HG03354 (cell line): ENCODE measurements at regions not wholly inside any gene's neighbourhood (a gene's known extent, or its start where the extent isn't known, plus 50 kb on each side); places are given as distances from the start of the nearest gene placed in this dataset.

ENCODE experiments used
- ATAC-seq: cut with Tn5 transposase; IDR thresholded peaks from one replicate; pipeline ENCODE4 v1.9.1; 2021; ENCODE audit warnings: mild to moderate bottlenecking; ENCODE audit not compliant: unreplicated experiment, poor library complexity, severe bottlenecking

DNA sequence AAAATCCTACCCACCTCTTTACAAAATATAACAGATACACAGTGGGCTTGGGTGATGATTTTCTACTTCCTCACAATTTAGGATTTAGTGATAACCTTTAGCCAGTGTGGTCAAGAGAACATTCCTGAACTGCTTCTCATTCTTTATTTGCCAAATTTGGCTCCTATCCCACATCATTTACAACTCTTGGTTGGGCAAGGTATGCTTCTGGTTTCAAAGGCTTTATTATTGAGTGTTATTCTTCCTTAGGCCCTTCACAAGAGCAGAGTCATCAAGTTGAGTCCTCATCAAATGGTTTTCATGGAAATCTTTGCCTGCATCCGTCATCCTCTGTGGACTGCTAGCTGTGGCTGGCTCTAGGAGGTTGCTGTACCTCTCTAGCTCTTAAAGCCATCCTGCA is 472.0 kb upstream of the ETAA1 start:
- ATAC-seq: no peak

DNA sequence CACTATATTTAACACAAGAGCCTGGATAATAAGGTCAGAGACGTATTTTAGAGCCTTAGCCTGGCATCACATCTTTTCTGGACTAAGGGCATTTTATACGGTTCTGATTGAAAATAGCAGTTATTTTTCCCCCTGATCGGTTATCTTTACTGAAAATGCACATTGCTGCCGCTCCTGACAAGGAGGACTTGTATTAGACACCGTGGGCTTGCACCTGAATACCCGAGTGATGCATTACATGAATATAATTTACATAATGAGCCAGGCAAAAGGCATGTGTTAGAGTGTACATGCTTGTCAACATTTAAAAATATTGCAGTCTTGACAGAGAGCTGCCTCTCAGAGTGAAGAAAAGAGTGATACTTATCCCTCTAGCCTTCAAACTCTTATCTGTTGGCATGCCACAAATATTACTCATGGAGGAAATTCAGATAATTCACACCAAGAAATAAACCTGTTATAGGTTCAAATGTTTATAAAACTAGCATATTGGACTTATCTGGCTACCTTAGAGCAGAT is 470.5 kb upstream of the ETAA1 start:
- no peak for ATAC-seq

DNA sequence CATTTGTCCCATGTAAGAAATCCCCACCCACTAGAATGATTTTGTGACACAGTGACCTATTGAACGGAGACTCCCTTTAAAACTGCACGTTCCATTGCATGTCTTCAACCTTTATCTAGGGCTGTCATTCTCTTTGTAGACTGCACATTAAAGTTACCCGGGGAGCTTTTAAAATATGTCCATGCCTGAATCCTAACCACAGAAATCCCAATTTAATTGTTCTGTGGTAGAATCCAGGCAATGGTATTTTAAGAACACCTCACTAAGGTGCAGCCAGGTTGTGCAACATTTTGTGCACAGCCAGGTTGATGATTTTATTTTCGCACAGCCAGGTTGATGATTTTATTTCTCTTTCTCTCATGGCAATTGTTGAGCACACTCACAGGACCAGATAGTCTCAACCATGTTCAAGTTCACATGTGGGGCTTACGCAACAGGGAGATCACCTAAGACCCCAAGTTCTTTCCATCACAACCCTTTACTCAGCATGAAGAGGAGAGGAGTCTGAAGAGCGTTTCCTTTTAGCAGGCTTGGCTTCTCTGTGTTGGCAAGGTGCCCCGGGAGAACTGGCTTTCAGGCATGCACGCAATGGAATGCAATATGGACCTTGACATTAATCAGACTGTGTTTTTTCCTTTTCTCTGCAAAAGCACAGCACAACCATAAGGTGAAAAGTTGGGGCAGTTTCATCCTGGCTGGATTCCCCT is 467.3 kb upstream of the ETAA1 start:
- no peak for ATAC-seq

DNA sequence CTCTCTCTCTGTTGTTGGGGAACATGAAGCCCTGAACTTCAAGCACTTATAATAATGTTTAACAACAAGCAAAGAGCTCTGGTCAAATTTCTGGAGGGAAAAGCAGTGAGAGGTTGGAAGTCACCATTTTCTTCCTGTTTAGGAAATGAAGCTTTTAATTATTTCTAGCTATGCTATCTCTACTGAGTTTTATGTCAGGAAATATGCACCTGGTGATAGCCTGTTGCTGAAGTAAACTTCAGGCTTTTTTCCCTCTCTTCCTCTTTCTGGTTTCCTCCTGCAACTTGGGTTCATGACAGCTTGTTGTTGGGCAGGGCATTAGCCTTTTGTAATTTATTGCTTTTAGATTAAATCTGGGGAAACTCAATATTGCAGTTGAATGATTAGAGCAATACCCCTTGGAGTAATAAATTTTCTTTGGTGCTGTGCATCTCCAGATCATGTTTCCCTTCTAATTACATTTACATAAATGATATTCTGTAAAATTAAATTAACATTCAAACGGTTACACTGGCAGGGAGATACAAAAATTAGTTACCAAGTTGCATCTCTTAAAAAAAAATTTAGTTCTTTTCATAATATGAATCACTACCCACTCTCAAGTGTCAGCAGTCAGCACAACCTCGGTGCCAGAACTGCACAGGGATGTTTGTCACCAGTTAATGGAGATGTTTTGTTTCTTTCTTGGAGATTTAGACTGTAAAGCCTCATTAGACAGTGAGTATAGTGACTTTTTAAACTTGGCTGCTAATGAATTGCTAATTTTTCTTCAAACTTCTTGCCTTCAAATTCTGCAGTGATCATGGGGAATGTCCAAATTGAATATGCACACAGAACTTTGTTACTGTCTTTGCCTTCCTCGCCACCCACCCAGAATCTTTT is 466.6 kb upstream of the ETAA1 start:
- ATAC-seq: no peak

DNA sequence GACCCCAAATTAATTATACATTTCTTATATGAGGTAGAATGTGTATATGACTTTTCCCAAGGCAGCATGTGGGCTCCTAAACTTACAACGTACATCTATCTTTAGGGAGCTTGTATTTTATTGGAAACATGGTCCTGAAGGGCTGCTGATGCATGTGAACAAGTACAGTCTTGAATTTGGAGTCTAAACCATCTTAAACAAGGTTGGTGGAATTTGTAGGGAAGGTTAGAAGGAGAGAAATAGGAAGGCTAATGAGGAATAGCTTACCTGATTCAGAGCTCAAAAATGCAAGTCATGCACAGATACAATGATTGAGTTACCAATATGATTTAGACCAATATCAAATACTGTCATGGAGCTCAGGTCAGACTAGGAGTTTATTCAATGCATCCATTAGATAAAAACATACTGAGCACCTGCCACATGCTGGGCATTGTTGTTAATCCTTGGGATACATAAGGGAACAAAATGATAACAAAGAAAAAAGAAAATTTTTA is 458.6 kb upstream of the ETAA1 start:
- no peak for ATAC-seq

DNA sequence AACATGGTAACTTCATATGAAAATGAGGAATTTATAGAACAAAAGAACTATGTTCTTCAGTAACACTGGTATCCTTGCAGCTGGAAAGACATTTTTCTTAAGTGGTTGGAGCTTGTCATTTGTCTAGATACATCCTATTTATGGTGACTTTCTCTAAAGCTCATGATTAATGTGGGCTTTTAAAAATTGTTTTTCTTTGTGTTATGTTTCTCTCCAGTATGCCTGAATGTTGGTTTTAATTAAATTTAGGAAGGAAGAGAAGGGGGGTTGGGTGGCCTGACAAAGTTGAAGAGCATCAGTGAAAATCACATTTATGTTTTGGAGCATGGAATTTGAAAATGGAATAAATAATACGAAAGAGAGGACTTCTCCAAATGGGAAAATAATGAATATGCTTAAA is 457.1 kb upstream of the ETAA1 start:
- ATAC-seq: no peak

DNA sequence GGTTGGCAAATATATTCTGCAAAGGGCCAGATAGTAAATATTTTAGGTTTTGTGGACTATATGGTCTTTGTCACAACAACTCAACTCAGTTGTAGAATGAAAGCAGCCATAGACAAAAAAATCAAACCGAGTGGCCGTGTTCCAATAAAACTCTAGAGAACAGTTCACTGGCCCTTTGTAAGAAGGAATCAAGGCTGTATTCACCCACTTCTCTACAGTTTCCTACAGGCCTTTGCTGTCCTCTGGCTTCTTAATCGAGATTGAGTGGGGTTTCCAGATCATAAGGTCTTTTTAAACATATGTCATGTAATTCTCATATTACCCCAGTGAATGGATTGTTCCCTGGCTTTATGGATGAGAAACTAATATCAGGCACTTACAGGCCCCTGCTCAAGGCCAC is 448.9 kb upstream of the ETAA1 start:
- no peak for ATAC-seq

DNA sequence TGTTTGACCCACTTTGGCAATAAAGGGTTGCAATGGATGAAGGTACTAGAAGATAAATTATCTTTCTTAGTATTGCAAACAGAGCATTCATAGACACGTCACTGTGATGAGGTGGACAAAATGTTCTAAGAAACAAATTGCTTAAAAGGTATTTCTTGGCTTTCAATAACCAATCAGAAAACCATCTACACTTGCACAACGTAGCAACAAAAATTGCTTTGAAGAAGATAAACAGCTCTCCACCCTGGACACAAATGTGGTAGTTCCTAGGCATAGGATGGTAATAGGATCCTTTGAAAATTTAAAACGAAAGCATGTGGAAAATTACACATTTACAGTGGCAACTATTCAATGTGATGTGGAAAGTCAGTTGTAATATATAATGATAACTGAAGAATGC is 439.9 kb upstream of the ETAA1 start:
- no peak for ATAC-seq

DNA sequence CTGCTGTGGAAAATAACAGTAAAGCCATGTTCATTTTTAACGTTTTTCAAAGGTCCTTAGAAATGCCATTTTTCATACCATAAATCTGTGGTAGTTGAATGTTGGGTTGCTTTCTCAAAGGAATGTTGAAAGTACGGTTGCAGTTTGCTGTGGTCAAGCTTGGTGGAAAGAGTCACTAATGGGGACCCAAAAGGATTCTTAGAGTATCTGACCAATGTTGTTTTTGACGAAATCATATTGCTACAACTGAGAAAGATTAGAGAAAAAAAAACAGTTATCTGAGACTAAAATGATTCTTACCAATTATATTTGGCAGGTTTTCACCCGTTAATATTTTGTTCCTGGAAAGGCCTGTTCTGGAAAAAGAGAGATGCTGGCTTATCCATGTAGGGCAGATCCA is 439.5 kb upstream of the ETAA1 start:
- ATAC-seq: no peak

DNA sequence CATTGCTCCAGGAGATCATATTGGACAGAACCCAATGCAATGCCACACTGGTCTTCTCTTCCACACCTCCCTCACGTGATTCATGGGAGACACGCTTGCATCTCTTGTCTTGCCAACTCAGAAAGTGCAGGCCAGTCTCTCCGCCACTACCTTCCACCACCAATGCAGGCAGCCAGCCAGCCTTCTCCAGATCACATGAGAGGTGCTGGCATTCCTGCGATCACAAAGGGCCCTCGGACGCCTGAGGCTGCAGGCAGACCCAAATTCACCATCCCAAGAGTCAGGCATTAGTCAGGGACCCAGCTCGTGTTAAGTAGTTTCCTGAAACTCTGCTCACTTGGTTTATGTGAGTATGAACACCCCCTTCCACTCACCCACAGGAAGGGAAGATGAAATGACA is 437.0 kb upstream of the ETAA1 start:
- no peak for ATAC-seq

DNA sequence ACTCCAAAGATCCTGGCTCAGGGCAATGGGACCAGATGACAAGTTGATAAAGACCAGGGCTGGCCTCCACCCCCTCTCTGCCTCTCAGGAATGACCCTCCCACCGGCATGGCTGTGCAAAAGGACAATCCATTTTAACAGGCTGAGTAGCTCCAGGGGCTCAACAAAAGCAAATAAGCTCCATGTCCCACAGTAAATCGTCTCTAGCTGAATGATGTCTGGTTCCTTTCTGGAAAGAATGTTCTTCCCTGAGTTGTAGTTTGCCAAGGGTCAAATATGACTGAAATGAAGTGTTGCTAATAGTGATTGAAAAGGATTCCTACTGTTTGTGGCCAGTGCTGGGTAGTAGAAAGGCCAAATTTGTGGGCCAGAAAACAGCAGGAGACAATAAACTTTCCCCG is 434.4 kb upstream of the ETAA1 start:
- no peak for ATAC-seq

DNA sequence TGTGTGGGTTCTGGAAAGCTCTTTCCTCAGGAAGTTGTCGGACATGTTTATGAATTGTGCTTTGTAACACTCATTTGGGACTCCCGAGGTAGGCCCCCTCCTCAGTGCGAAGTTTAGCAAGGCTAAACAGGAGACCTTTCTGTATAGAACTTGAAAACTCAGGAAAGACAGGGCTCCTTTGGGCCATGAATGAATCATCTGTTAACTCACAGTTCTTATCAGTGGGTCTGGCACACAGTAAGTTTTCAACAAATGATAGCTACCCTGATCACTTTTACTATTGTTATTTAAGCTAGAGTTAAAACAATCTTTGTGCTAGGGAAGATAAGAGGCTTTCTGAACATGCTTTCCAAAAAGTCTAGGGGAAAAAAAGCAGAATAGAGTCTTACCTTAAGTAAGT is 430.5 kb upstream of the ETAA1 start:
- no peak for ATAC-seq

DNA sequence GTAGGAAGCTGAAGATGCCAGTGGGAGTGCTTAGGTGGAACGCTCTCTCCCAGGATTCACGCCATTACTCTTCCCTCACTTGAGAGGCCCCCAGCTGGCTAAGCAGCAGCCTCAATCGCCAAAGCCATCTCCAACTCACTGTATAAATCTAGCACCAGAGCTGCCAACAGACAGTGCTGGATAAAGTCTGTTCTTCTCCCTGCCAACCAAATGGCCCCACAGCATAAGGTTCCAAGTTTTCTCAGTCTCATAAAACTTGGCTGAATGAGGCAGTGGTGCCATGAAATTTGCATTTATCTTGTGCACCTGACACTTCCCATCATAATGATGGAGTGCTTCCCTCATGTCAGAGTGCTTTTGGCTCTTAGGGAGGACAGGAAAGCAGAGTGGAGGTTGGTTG is 428.2 kb upstream of the ETAA1 start:
- no peak for ATAC-seq

DNA sequence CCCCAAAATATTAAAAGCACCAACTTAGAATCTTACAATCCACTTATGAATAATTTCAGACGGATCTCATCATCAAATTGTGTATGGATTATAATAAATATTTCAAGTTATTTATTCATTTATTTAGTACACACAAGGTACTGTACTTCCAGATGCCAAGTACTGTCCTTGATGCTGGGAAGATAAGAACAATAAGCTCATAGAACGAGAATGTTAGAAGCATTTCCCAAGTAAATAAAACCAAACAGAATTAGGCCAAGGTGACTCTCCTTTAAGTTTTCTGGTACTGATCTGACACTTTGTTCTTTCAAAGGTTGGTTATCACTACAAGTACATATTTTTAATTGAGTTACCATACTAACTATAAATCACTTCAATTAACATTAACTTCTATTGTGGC is 416.1 kb upstream of the ETAA1 start:
- ATAC-seq: no peak

DNA sequence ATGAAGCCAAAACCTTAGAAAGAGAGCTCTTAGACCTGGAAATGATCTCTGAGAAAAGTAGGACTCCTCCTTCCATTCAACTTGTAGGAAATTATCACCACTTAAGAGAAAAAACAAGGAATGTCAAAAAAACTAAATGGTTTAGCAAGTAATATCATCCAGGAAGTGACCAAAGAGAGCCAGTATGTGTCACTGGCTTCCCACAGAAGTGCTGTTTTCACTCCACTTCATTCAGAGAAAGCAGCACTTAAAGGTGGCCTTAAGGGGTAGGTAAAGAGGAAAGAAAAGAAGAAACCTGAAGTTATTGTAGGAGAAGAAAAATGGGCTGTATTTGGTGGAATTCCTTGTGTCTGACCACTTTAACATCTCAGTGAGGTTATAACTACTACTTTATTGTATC is 414.4 kb upstream of the ETAA1 start:
- no peak for ATAC-seq

DNA sequence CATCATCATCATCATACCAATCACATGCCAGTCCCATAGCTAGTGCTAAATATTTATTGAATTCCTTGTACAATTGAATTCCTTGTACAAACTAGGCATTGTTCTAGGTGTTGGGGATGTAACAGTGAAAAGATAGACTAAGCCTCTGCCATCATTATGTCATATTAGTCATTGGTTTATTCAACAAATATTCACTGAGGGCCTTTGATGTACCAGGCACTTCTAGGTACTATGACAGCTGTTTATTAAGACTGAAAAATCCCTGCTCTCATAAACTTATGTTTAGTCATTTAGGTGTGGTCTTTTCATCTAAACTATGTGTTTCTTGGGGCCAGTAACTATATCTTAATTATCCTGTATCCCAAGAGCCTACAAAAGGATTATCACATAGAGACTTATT is 412.3 kb upstream of the ETAA1 start:
- ATAC-seq: no peak

DNA sequence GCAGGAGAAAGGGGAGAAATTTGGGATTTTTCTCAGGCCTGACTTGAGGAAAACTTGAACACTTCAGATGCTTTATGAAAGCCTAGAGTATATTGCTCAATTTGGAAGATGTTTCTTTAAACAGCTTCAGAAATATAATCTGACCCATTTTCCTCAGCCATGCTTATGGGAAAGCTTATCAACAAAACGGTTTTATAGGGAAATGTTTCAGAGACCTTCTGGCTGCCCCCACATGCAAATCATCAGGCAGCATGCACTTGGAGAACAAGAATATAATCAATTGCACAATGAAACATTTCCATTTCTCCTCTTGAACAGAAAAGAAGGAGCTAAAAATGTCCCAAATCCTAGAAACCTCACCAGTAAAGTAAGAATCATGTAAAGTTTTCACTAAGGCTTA is 411.2 kb upstream of the ETAA1 start:
- no peak for ATAC-seq

DNA sequence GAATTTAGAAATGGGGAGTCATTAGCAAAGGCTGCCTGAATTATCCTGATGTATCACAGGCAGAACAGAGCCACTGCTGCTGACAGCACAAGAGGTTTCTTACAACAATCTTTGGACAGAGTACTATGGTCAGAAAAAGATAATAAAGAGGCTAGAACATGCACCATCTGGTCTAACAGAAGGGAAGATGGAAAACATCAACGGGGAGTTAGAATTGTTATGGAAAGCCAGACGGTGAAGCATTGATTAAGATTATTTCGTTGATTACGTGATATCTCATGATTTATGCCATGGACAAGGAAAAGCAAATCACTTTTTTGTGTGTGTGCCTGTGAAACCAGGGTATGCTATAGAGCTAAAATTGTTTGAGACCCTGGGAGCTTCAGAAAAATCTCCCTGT is 409.4 kb upstream of the ETAA1 start:
- ATAC-seq: no peak

DNA sequence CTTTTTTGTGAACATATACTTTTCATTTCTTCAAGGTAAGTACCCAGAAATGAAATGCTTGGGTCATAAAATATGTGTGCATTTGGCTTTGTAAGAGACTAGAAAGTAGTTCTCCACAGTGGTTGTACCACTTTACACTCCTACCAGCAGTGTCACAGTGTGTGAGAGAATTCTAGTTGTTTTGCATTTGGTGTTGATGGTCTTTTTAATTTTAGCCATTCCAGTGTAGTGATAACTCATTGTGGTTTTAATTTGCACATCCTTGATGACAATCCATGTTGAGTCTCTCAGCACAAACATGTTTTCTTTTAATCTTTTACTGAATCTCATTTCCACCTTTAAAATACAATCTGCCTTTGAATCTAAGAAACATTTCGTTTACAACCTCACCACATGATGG is 402.5 kb upstream of the ETAA1 start:
- ATAC-seq: no peak

DNA sequence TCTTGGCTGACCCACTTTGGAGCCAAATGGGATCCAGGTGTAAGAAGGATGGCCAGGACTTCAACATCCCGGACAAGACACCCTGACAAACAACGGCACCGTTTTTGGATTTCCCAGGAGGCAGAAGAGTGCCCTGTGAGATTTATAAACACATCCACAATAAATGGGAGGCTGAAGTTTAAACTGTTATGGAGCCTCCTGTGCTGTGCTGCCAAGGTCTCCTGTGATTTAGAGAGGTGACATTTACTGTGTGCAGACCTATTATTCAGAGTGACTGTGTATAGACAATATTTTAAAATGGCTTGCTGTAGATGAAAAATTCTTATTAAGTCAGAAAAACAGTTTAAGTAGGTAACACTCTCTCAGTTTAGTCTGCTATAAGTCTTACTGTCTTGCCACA is 401.5 kb upstream of the ETAA1 start:
- no peak for ATAC-seq
